Osteocyte (in vitro differentiated cells): ENCODE measurements at regions not wholly inside any gene's neighbourhood (a gene's known extent, or its start where the extent isn't known, plus 50 kb on each side); places are given as distances from the start of the nearest gene placed in this dataset.

Experiments
- DNase-seq: peaks from one replicate; pipeline ENCODE4 v3.0.0; 2021; ENCODE audit warnings: mixed read lengths; ENCODE audit not compliant: unreplicated experiment; ENCODE audit errors: extremely low spot score
- H3K27ac Mint-ChIP-seq: one replicate; pipeline ENCODE4 v1.8.0; 2021; ENCODE audit warnings: mild to moderate bottlenecking, mixed read lengths; ENCODE audit not compliant: unreplicated experiment
- H3K27me3 Mint-ChIP-seq: one replicate; pipeline ENCODE4 v1.8.0; 2021; ENCODE audit warnings: mixed read lengths; ENCODE audit not compliant: unreplicated experiment
- H3K36me3 Mint-ChIP-seq: one replicate; pipeline ENCODE4 v1.8.0; 2021; ENCODE audit warnings: mixed read lengths; ENCODE audit not compliant: unreplicated experiment
- H3K4me1 Mint-ChIP-seq: one replicate; pipeline ENCODE4 v1.8.0; 2021; ENCODE audit warnings: mixed read lengths; ENCODE audit not compliant: unreplicated experiment
- H3K4me3 Mint-ChIP-seq: one replicate; pipeline ENCODE4 v1.8.0; 2021; ENCODE audit warnings: mild to moderate bottlenecking, moderate library complexity, mixed read lengths; ENCODE audit not compliant: unreplicated experiment
- H3K9me3 Mint-ChIP-seq: one replicate; pipeline ENCODE4 v1.8.0; 2021; ENCODE audit warnings: mixed read lengths; ENCODE audit not compliant: unreplicated experiment
- TF ChIP-seq, protein P1 (sequence below): fragments of 200-600 bp; sonication (generic); IDR thresholded peaks from 2 replicates; pipeline ENCODE4 v1.5.0; 2021; ENCODE audit warnings: antibody characterized with exemption, mild to moderate bottlenecking, moderate library complexity

DNA sequence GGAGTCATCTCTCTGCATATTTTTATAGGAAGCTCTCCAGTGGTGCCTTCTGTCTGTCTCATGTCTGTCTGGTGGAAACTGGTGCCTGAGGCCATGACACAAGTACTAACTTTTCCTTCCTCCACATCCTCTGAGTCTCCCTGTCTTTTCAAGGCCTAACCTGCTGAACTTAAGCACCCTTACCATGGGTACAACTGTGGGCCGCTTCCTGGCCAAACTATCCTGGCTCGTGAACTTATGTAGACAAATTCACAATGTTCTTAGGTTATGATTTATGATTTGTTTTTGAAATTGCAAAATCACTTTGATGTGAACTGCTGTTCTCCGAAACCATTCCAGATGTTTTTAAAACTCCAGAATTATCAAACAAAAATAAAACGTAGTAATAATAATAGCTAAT lies 804.5 kb upstream of the POU3F3 start:
- Mint-ChIP-seq H3K4me1 (peaks cover 5% of the 10 kb centered on the region), H3K36me3 (no peaks in the 10 kb centered on the region), H3K27ac (no peak overlapping the region), H3K4me3 (no peak overlapping the region), H3K9me3 (no peaks in the 10 kb centered on the region), H3K27me3 (no peaks in the 10 kb centered on the region)
- no peak for DNase-seq
- TF ChIP-seq, protein P1, sequence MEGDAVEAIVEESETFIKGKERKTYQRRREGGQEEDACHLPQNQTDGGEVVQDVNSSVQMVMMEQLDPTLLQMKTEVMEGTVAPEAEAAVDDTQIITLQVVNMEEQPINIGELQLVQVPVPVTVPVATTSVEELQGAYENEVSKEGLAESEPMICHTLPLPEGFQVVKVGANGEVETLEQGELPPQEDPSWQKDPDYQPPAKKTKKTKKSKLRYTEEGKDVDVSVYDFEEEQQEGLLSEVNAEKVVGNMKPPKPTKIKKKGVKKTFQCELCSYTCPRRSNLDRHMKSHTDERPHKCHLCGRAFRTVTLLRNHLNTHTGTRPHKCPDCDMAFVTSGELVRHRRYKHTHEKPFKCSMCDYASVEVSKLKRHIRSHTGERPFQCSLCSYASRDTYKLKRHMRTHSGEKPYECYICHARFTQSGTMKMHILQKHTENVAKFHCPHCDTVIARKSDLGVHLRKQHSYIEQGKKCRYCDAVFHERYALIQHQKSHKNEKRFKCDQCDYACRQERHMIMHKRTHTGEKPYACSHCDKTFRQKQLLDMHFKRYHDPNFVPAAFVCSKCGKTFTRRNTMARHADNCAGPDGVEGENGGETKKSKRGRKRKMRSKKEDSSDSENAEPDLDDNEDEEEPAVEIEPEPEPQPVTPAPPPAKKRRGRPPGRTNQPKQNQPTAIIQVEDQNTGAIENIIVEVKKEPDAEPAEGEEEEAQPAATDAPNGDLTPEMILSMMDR: no peak

DNA sequence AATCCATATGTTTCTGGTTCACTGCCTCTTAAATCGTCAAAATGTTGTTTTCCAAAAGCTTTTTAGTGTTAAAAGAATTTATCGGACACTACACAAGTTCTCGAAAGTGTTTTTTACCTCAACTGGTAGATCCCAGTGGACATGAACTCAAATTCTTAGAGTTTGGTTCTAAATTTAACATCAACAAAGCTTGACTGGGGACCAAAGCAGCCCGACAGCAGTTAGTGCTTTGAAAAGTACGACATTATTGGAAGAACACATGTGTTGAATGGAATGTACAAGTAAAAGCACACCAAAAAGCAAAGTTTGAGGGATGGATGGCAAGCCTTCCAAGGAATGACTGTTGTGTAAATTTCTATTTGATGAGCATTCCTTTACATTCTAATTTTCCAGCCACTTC lies 803.9 kb upstream of the POU3F3 start:
- TF ChIP-seq, protein P1: no peak
- Mint-ChIP-seq H3K36me3 (no peaks in the 10 kb centered on the region), H3K27me3 (no peaks in the 10 kb centered on the region), H3K4me3 (no peak overlapping the region), H3K9me3 (no peaks in the 10 kb centered on the region), H3K4me1 (peaks cover 5% of the 10 kb centered on the region), H3K27ac (no peak overlapping the region)
- no peak for DNase-seq

DNA sequence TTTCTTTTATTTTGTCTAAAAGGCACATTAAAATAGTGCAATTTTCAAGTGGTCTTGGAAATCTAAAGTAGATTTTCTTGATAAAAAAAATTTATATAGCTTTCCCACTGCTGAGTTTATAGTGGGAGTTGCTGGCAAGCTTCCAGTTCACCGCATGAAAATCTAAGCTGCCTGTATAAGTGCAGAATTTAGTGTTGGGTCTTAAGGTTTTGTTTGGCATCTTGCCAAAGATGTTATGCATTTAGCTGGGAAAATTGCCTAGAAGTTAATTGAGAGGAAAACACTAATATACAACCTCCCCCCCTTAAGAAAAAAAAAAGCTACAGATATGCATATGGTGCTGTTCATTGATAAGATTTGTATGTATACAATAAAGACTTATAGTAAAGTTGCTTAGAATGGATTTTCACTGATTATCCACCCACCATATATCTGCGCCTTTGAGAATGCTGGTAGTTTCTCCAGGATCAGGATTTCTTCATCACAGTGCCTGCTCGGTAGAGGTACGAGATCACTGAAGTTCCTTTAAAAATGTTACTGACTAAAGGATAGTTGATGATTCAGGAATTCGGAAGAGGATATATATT lies 803.2 kb upstream of the POU3F3 start:
- TF ChIP-seq, protein P1: no peak
- no peaks in the 10 kb centered on the region for H3K36me3 Mint-ChIP-seq
- H3K4me3 Mint-ChIP-seq: no peak overlapping the region
- H3K9me3 Mint-ChIP-seq: no peaks in the 10 kb centered on the region
- H3K27ac Mint-ChIP-seq: no peak overlapping the region
- H3K4me1 Mint-ChIP-seq: peaks cover 5% of the 10 kb centered on the region
- no peak for DNase-seq
- H3K27me3 Mint-ChIP-seq: no peaks in the 10 kb centered on the region

DNA sequence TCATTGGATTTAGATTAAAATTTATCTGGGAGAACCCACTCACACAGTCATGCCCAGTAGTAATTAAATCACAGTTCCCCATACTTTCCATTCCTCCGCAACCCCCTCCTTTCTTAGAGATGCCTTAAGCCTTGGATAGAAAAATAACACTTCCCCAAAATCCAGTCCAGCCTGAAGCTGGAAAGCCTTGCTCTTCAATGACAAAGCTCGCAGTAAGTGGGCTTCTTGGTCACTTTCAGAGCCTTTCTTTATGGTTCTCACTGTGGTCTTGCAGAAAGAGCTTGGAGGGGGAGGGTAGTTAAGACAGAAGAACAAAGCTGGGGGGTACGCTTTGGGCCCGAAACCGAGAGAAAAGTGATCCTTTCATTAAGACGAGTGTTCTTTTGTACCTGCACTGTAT lies 802.1 kb upstream of the POU3F3 start:
- no peaks in the 10 kb centered on the region for H3K27me3 Mint-ChIP-seq
- no peak overlapping the region for H3K27ac Mint-ChIP-seq
- H3K4me1 Mint-ChIP-seq: peaks cover 5% of the 10 kb centered on the region
- no peak overlapping the region for H3K4me3 Mint-ChIP-seq
- no peaks in the 10 kb centered on the region for H3K36me3 Mint-ChIP-seq
- TF ChIP-seq, protein P1: no peak
- H3K9me3 Mint-ChIP-seq: no peaks in the 10 kb centered on the region
- DNase-seq: no peak

DNA sequence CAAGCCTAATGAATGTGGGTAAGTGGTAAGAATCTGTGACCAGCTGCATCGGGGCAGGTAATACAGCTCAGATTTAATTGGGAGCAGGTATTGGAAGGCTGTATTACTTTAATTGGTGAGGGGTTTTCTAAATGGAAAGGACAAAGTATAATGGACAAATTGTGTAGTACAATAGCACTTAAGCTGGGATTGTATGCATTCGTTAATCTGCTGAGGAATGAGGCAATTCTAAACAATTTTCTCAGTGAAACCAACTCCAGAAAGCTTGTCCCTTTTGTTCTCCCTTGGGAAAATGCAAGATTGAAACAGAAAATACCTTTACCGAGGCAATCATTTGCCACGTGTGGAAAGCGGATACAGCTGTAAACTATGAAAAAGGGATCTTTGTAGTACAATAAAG lies 801.6 kb upstream of the POU3F3 start:
- no peaks in the 10 kb centered on the region for H3K27me3 Mint-ChIP-seq
- no peak overlapping the region for H3K27ac Mint-ChIP-seq
- H3K4me1 Mint-ChIP-seq: peaks cover 5% of the 10 kb centered on the region
- H3K36me3 Mint-ChIP-seq: no peaks in the 10 kb centered on the region
- no peaks in the 10 kb centered on the region for H3K9me3 Mint-ChIP-seq
- TF ChIP-seq, protein P1: no peak
- no peak for DNase-seq
- H3K4me3 Mint-ChIP-seq: no peak overlapping the region
